H1 (cell line): ENCODE measurements at regions not wholly inside any gene's neighbourhood (a gene's known extent, or its start where the extent isn't known, plus 50 kb on each side); places are given as distances from the start of the nearest gene placed in this dataset.

ENCODE experiments used
- CTCF ChIA-PET: fragments of 300-600 bp; sonication (Branson Sonifier 250); formaldehyde crosslinking; loops from one replicate; lab custom pipeline; 2021; ENCODE audit not compliant: partially characterized antibody; lab: Charles Lee
- POLR2A ChIA-PET: fragments of 300-600 bp; sonication (Branson Sonifier 250); formaldehyde crosslinking; loops from one replicate; lab custom pipeline; 2021; ENCODE audit warnings: inconsistent platforms; ENCODE audit not compliant: partially characterized antibody; lab: Charles Lee
- DNase-seq, 2 experiments: peaks; one replicate each; pipeline versions ENCODE4 v3.0.0 to v3.0.0-alpha.2; 2010 to 2022; ENCODE audit warnings: low spot score in 2 of 2, low read depth in 1 of 2, mixed read lengths in 1 of 2
- FAIRE-seq: peaks from 2 replicates; lab custom pipeline; 2011; peaks lifted over from hg19 to GRCh38; lab: Jason Lieb, UNC
- H2AFZ ChIP-seq: 2 replicates; pipeline ENCODE4 v1.8.1; 2012; ENCODE audit warnings: low read length, inconsistent platforms
- H2AK5ac ChIP-seq: 2 replicates; pipeline ENCODE4 v1.6.1; 2013; ENCODE audit warnings: low read depth, low read length
- H2BK120ac ChIP-seq: replicated peaks from 2 replicates; pipeline ENCODE3; 2013; ENCODE audit warnings: low read depth, low read length, inconsistent platforms
- H2BK12ac ChIP-seq: 2 replicates; pipeline ENCODE4 v1.6.1; 2013; ENCODE audit warnings: low read depth, low read length
- H2BK15ac ChIP-seq: 2 replicates; pipeline ENCODE4 v1.6.1; 2013; ENCODE audit warnings: low read length
- H2BK20ac ChIP-seq: 2 replicates; pipeline ENCODE4 v1.6.1; 2013; ENCODE audit warnings: low read length
- H2BK5ac ChIP-seq: 2 replicates; pipeline ENCODE4 v1.6.1; 2013; ENCODE audit warnings: low read depth, low read length
- H3K14ac ChIP-seq: 2 replicates; pipeline ENCODE4 v1.6.1; 2013; ENCODE audit warnings: inconsistent platforms; ENCODE audit not compliant: insufficient read length
- H3K18ac ChIP-seq: 2 replicates; pipeline ENCODE4 v1.6.1; 2013; ENCODE audit warnings: low read length; ENCODE audit errors: extremely low read depth
- H3K23ac ChIP-seq: 2 replicates; pipeline ENCODE4 v1.6.1; 2013; ENCODE audit warnings: inconsistent platforms; ENCODE audit not compliant: insufficient read length
- H3K23me2 ChIP-seq: 2 replicates; pipeline ENCODE4 v1.6.1; 2013; ENCODE audit warnings: low read depth, low read length
- H3K27ac ChIP-seq: 2 replicates; pipeline ENCODE4 v1.6.1; 2011; ENCODE audit warnings: low read depth, low read length, inconsistent platforms
- H3K27me3 ChIP-seq, 4 experiments: replicated peaks in 1 of 4; 1 replicate in 1 of 4; 2 replicates in 3 of 4; pipeline versions ENCODE4 v1.6.1 to v1.8.1; 2011 to 2013; ENCODE audit warnings: low read length in 3 of 4, mild to moderate bottlenecking in 3 of 4, inconsistent platforms in 2 of 4, mixed read lengths in 2 of 4, moderate library complexity in 1 of 4; ENCODE audit not compliant: control insufficient read depth in 3 of 4, insufficient read depth in 3 of 4; ENCODE audit errors: extremely low read depth in 1 of 4
- H3K36me3 ChIP-seq, 4 experiments: 2 replicates each; pipeline versions ENCODE4 v1.6.1 to v1.8.1; 2011 to 2013; ENCODE audit warnings: mild to moderate bottlenecking in 4 of 4, low read length in 3 of 4, moderate library complexity in 2 of 4, control low read depth in 1 of 4, inconsistent platforms in 1 of 4; ENCODE audit not compliant: insufficient read depth in 4 of 4, control insufficient read depth in 2 of 4
- H3K4ac ChIP-seq: replicated peaks from 2 replicates; pipeline ENCODE3; 2013; ENCODE audit warnings: low read length, low read depth, mixed read lengths, inconsistent platforms; ENCODE audit not compliant: insufficient read length
- H3K4me1 ChIP-seq, 4 experiments: replicated peaks in 1 of 4; 1 replicate in 1 of 4; 2 replicates in 3 of 4; pipeline versions ENCODE4 v1.6.1 to v1.8.1; 2011 to 2013; ENCODE audit warnings: low read length in 3 of 4, inconsistent platforms in 2 of 4, mixed read lengths in 1 of 4; ENCODE audit not compliant: insufficient read depth in 4 of 4, control insufficient read depth in 3 of 4
- H3K4me2 ChIP-seq, 2 experiments: 2 replicates each; pipeline versions ENCODE4 v1.6.1 to v1.8.1; 2011 to 2013; ENCODE audit warnings: low read depth in 2 of 2, low read length in 2 of 2, control low read depth in 1 of 2, inconsistent platforms in 1 of 2, mild to moderate bottlenecking in 1 of 2; ENCODE audit not compliant: insufficient read depth in 1 of 2
- H3K4me3 ChIP-seq, 4 experiments: fragments of 200-600, 300-600 bp in 1 of 4; sonication (generic), shearing (Covaris generic), sonication (Bioruptor Twin) in 1 of 4; 2 replicates each; pipeline versions ENCODE4 v1.5.1 to v1.8.1; 2011 to 2016; ENCODE audit warnings: low read length in 4 of 4, low read depth in 3 of 4, control low read depth in 2 of 4, inconsistent platforms in 2 of 4, mild to moderate bottlenecking in 2 of 4, mixed read lengths in 1 of 4, moderate library complexity in 1 of 4; ENCODE audit not compliant: insufficient read depth in 2 of 4; ENCODE audit errors: extremely low read depth in 1 of 4
- H3K56ac ChIP-seq: replicated peaks from 2 replicates; pipeline ENCODE3; 2013; ENCODE audit warnings: low read depth, mild to moderate bottlenecking, mixed read lengths, low read length, inconsistent platforms; ENCODE audit not compliant: insufficient read length
- H3K79me1 ChIP-seq: 2 replicates; pipeline ENCODE4 v1.6.1; 2013; ENCODE audit warnings: low read depth, low read length, control low read depth
- H3K79me2 ChIP-seq, 2 experiments: 2 replicates each; pipeline versions ENCODE4 v1.6.1 to v1.8.1; 2012 to 2013; ENCODE audit warnings: low read length in 2 of 2, mild to moderate bottlenecking in 2 of 2, inconsistent platforms in 1 of 2; ENCODE audit not compliant: insufficient read depth in 2 of 2, control insufficient read depth in 1 of 2
- H3K9ac ChIP-seq, 4 experiments: replicated peaks in 1 of 4; 1 replicate in 1 of 4; 2 replicates in 3 of 4; pipeline versions ENCODE4 v1.6.1 to v1.8.1; 2011 to 2013; ENCODE audit warnings: low read depth in 3 of 4, low read length in 3 of 4, control low read depth in 2 of 4, mild to moderate bottlenecking in 2 of 4, moderate library complexity in 2 of 4, inconsistent platforms in 1 of 4; ENCODE audit errors: extremely low read depth in 1 of 4
- H3K9me3 ChIP-seq, 2 experiments: 2 replicates each; pipeline versions ENCODE4 v1.6.1 to v1.8.1; 2012 to 2013; ENCODE audit warnings: mild to moderate bottlenecking in 2 of 2, moderate library complexity in 2 of 2, control low read depth in 1 of 2, inconsistent platforms in 1 of 2, low read depth in 1 of 2, low read length in 1 of 2, mixed read lengths in 1 of 2; ENCODE audit not compliant: insufficient read depth in 2 of 2
- H4K20me1 ChIP-seq, 2 experiments: replicated peaks in 1 of 2; 2 replicates each; pipeline versions ENCODE3 to v1.8.1; 2011 to 2013; ENCODE audit warnings: inconsistent platforms in 2 of 2, low read length in 2 of 2, mild to moderate bottlenecking in 1 of 2; ENCODE audit not compliant: insufficient read depth in 2 of 2, control insufficient read depth in 1 of 2
- H4K5ac ChIP-seq: 2 replicates; pipeline ENCODE4 v1.6.1; 2013; ENCODE audit warnings: low read length, low read depth, mixed read lengths, inconsistent platforms; ENCODE audit not compliant: insufficient read length
- H4K8ac ChIP-seq: 2 replicates; pipeline ENCODE4 v1.8.0; 2013; ENCODE audit warnings: mild to moderate bottlenecking, moderate library complexity, low read length, inconsistent platforms; ENCODE audit not compliant: insufficient read depth; ENCODE audit errors: extremely low read depth
- H4K91ac ChIP-seq: replicated peaks from 2 replicates; pipeline ENCODE3; 2013; ENCODE audit warnings: low read length, mixed read lengths, inconsistent platforms; ENCODE audit not compliant: insufficient read length
- BCL11A ChIP-seq, 2 experiments: IDR thresholded peaks; one replicate each; pipeline ENCODE4 v1.6.1; 2011; ENCODE audit warnings: low read depth in 2 of 2, low read length in 2 of 2, mild to moderate bottlenecking in 2 of 2
- CHD2 ChIP-seq: IDR thresholded peaks from 2 replicates; pipeline ENCODE4 v1.6.1; 2012; ENCODE audit warnings: low read length, improper control_type of control experiment
- CREB1 ChIP-seq: IDR thresholded peaks from 2 replicates; pipeline ENCODE4 v1.6.1; 2012; ENCODE audit warnings: inconsistent platforms
- E2F6 ChIP-seq: IDR thresholded peaks from 2 replicates; pipeline ENCODE4 v1.6.1; 2012; ENCODE audit warnings: inconsistent platforms
- SIX5 ChIP-seq: IDR thresholded peaks from 2 replicates; pipeline ENCODE4 v1.6.1; 2011; ENCODE audit warnings: mild to moderate bottlenecking, low read depth, low read length
- SP1 ChIP-seq: IDR thresholded peaks from 2 replicates; pipeline ENCODE4 v1.6.1; 2011; ENCODE audit warnings: low read depth, low read length
- WGBS, 2 experiments: shearing (Covaris generic) in 1 of 2; methylation state at CpG; one replicate each; pipeline versions ENCODE4 v1.1.6 to v1.1.7; 2013 to 2015; ENCODE audit warnings: low lambda C conversion rate in 2 of 2, mixed read lengths in 2 of 2, inconsistent platforms in 1 of 2, low coverage in 1 of 2, missing lambda C conversion rate in 1 of 2; ENCODE audit not compliant: insufficient replicate concordance in 2 of 2, insufficient coverage in 1 of 2, insufficient read length in 1 of 2; ENCODE audit errors: extremely low coverage in 1 of 2, missing lambda C conversion rate in 1 of 2; 5-methylcytosine and 5-hydroxymethylcytosine counted together

GRCh38 chr16:64702415-64702814 is 419.4 kb downstream of the CDH11 start:
- H3K27me3 ChIP-seq, result no peaks in the 10 kb centered on the region
- FAIRE-seq, result no peak
- H3K36me3 ChIP-seq, result no peaks in the 10 kb centered on the region
- H2AFZ ChIP-seq, result no peak overlapping the region
- H2AK5ac ChIP-seq, result no peak overlapping the region
- WGBS, 2 experiments, result 94% methylated on average over 1 of the region's 1 CpG; no CpG with 5 or more reads in 1 of the 2 experiments
- H4K8ac ChIP-seq, result no peak overlapping the region
- POLR2A ChIA-PET, result no interaction called here
- TF ChIP-seq CREB1, result no peak
- no peak for TF ChIP-seq BCL11A (IDR thresholded peaks at IDR 0.05; ENCODE audit: low read depth in 2 of 2, low read length in 2 of 2)
- no peak for TF ChIP-seq CHD2
- TF ChIP-seq SP1, result no peak
- TF ChIP-seq E2F6, result no peak
- TF ChIP-seq SIX5, result no peak
- CTCF ChIA-PET, result interaction anchor here (1.2 kb wide), 1 partner anchor 10 kb away, joined by 3 read pairs; no protein-coding TSS in a partner anchor
- no peak overlapping the region for H3K18ac ChIP-seq
- H3K23ac ChIP-seq, result no peak overlapping the region
- no peak overlapping the region for H3K56ac ChIP-seq
- H3K9me3 ChIP-seq, result no peaks in the 10 kb centered on the region
- H4K20me1 ChIP-seq, result no peaks in the 10 kb centered on the region
- DNase-seq, result no peak
- no peak overlapping the region for H2BK12ac ChIP-seq
- H2BK120ac ChIP-seq, result no peak overlapping the region
- H3K4me2 ChIP-seq, result no peak overlapping the region
- H2BK20ac ChIP-seq, result no peak overlapping the region
- H3K23me2 ChIP-seq, result no peaks in the 10 kb centered on the region
- no peaks in the 10 kb centered on the region for H3K79me1 ChIP-seq
- no peak overlapping the region for H3K4me3 ChIP-seq
- no peak overlapping the region for H4K91ac ChIP-seq
- H3K79me2 ChIP-seq, result no peaks in the 10 kb centered on the region
- H3K4me1 ChIP-seq, result no peaks in the 10 kb centered on the region
- no peak overlapping the region for H3K4ac ChIP-seq
- no peak overlapping the region for H3K14ac ChIP-seq
- no peak overlapping the region for H3K9ac ChIP-seq
- H4K5ac ChIP-seq, result no peak overlapping the region
- H2BK15ac ChIP-seq, result no peak overlapping the region
- H3K27ac ChIP-seq, result no peak overlapping the region
- no peak overlapping the region for H2BK5ac ChIP-seq
